ENCODE measurements at regions not wholly inside any gene's neighbourhood (a gene's known extent, or its start where the extent isn't known, plus 50 kb on each side); places are given as distances from the start of the nearest gene placed in this dataset.

DNA sequence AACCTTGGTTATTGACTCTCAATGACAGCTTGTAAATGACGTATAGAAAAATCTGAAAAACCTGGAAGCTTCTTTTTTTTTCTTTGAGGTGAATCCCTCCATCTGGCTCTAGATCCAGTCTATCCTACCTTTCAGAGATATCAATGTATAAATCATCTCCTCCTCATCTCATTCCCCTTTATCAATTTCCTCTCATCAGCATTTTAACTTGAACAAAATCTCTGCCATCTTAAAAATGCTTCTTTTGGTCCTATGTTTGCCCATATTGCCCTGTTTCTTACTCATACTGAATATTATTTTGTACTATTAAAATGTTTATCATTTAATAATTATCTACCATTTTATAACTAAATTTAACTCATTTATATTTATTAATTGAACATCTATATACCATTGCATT lies 306.7 kb upstream of the TSHZ2 start:
- Histone ChIP-seq H3K4me3 (ENCODE audit: control extremely low read depth in 1 of 5, extremely low read depth in 1 of 5, insufficient read depth in 1 of 5, low read depth in 2 of 5, low read length in 4 of 5) (no peak overlapping the region), H3K36me3 (replicated peaks in 1 of 2; ENCODE audit: control extremely low read depth in 1 of 2, control insufficient read depth in 1 of 2, extremely low read depth in 1 of 2, insufficient read depth in 2 of 2, low read length in 1 of 2) (no peaks in the 10 kb centered on the region), H3K4me1 (ENCODE audit: control insufficient read depth in 2 of 2, insufficient read depth in 2 of 2, low read length in 2 of 2) (no peaks in the 10 kb centered on the region), H3K27ac (ENCODE audit: low read length in 2 of 2) (no peak overlapping the region), H2AFZ (ENCODE audit: insufficient read depth, low read depth, low read length, poor library complexity, severe bottlenecking) (no peak overlapping the region), H4K20me1 (ENCODE audit: control insufficient read depth, insufficient read depth, low read length, poor library complexity, severe bottlenecking) (no peaks in the 10 kb centered on the region), H3K79me2 (ENCODE audit: control insufficient read depth, insufficient read depth, low read length) (no peaks in the 10 kb centered on the region), H3K9me3 (ENCODE audit: control extremely low read depth in 1 of 3, control insufficient read depth in 2 of 3, insufficient read depth in 1 of 3, low read length in 2 of 3) (no peaks in the 10 kb centered on the region), H3K27me3 (replicated peaks in 1 of 4; ENCODE audit: control extremely low read depth in 1 of 4, control insufficient read depth in 3 of 4, insufficient read depth in 4 of 4, low read length in 3 of 4) (no peaks in the 10 kb centered on the region), H3K4me2 (replicated peaks; ENCODE audit: low read depth, low read length, poor library complexity, severe bottlenecking) (no peak overlapping the region), H3K9ac (ENCODE audit: low read length) (no peak overlapping the region)
- ChIA-PET CTCF (no interaction called here), POLR2A (no interaction called here)
- no peak overlapping the region for H3K4me3 Mint-ChIP-seq
- intact Hi-C loops (cut with micrococcal nuclease), result no loop called here
- H3K4me1 Mint-ChIP-seq, result no peaks in the 10 kb centered on the region
- no peak overlapping the region for H3K27ac Mint-ChIP-seq
- TF ChIP-seq, protein P1, sequence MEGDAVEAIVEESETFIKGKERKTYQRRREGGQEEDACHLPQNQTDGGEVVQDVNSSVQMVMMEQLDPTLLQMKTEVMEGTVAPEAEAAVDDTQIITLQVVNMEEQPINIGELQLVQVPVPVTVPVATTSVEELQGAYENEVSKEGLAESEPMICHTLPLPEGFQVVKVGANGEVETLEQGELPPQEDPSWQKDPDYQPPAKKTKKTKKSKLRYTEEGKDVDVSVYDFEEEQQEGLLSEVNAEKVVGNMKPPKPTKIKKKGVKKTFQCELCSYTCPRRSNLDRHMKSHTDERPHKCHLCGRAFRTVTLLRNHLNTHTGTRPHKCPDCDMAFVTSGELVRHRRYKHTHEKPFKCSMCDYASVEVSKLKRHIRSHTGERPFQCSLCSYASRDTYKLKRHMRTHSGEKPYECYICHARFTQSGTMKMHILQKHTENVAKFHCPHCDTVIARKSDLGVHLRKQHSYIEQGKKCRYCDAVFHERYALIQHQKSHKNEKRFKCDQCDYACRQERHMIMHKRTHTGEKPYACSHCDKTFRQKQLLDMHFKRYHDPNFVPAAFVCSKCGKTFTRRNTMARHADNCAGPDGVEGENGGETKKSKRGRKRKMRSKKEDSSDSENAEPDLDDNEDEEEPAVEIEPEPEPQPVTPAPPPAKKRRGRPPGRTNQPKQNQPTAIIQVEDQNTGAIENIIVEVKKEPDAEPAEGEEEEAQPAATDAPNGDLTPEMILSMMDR (IDR thresholded peaks at IDR 0.05), result no peak
- WGBS (ENCODE audit: insufficient coverage), result no CpG with 5 or more reads among the region's 1 CpG
- H3K27me3 Mint-ChIP-seq, result no peaks in the 10 kb centered on the region
- H3K9me3 Mint-ChIP-seq (ENCODE audit: insufficient read depth), result no peaks in the 10 kb centered on the region
- ATAC-seq (ENCODE audit: low read depth) (no peak), DNase-seq (no peak)

DNA sequence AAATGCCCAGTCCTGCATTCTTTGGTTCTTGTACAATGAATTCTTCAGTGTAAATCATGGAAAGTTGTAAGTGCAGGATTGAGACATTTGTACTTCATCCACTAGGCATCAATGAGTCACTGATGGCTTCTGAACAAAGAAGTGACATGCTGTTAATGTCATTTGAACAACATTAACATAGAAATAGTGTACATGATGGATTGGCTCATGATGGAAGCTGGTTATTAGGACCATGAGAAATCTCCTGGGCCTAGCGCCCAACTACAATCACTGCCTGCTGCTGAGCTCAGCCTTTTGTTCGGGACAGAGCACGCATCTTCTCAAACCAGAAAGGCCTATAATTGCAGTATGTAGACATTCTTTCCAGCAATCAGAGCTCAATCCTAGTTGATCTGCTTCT lies 316.8 kb upstream of the TSHZ2 start:
- intact Hi-C loops (cut with micrococcal nuclease), result no loop called here
- H3K9me3 Mint-ChIP-seq (ENCODE audit: insufficient read depth), result no peaks in the 10 kb centered on the region
- no peak overlapping the region for H3K4me3 Mint-ChIP-seq
- POLR2A ChIA-PET, result no interaction called here
- no peaks in the 10 kb centered on the region for H3K36me3 ChIP-seq (replicated peaks in 1 of 2; ENCODE audit: control extremely low read depth in 1 of 2, control insufficient read depth in 1 of 2, extremely low read depth in 1 of 2, insufficient read depth in 2 of 2, low read length in 1 of 2)
- H3K27ac Mint-ChIP-seq, result no peak overlapping the region
- H3K27me3 ChIP-seq (replicated peaks in 1 of 4; ENCODE audit: control extremely low read depth in 1 of 4, control insufficient read depth in 3 of 4, insufficient read depth in 4 of 4, low read length in 3 of 4), result no peaks in the 10 kb centered on the region
- no peak overlapping the region for H3K9ac ChIP-seq (ENCODE audit: low read length)
- H3K27ac ChIP-seq (ENCODE audit: low read length in 2 of 2), result no peak overlapping the region
- no peaks in the 10 kb centered on the region for H3K79me2 ChIP-seq (ENCODE audit: control insufficient read depth, insufficient read depth, low read length)
- DNase-seq (no peak), ATAC-seq (ENCODE audit: low read depth) (no peak)
- no peaks in the 10 kb centered on the region for H3K4me1 ChIP-seq (ENCODE audit: control insufficient read depth in 2 of 2, insufficient read depth in 2 of 2, low read length in 2 of 2)
- peaks cover 9% of the 10 kb centered on the region for H3K27me3 Mint-ChIP-seq
- H3K4me1 Mint-ChIP-seq, result no peaks in the 10 kb centered on the region
- CTCF ChIA-PET, result no interaction called here
- H3K4me3 ChIP-seq (ENCODE audit: control extremely low read depth in 1 of 5, extremely low read depth in 1 of 5, insufficient read depth in 1 of 5, low read depth in 2 of 5, low read length in 4 of 5), result no peak overlapping the region
- 20% methylated on average over 1 of the region's 3 CpGs for WGBS (ENCODE audit: insufficient coverage)
- H3K9me3 ChIP-seq (ENCODE audit: control extremely low read depth in 1 of 3, control insufficient read depth in 2 of 3, insufficient read depth in 1 of 3, low read length in 2 of 3), result no peaks in the 10 kb centered on the region
- no peak overlapping the region for H2AFZ ChIP-seq (ENCODE audit: insufficient read depth, low read depth, low read length, poor library complexity, severe bottlenecking)
- H4K20me1 ChIP-seq (ENCODE audit: control insufficient read depth, insufficient read depth, low read length, poor library complexity, severe bottlenecking), result no peaks in the 10 kb centered on the region
- no peak overlapping the region for H3K4me2 ChIP-seq (replicated peaks; ENCODE audit: low read depth, low read length, poor library complexity, severe bottlenecking)
- TF ChIP-seq, protein P1 (IDR thresholded peaks at IDR 0.05), result no peak
- TF ChIP-seq EZH2 (IDR thresholded peaks at IDR 0.05; ENCODE audit: borderline replicate concordance, insufficient read depth, low read depth, low read length, poor library complexity, severe bottlenecking), result no peak
